GM12874 (cell line): ENCODE measurements at regions not wholly inside any gene's neighbourhood (a gene's known extent, or its start where the extent isn't known, plus 50 kb on each side); places are given as distances from the start of the nearest gene placed in this dataset.

Experiments
- TF ChIP-seq, protein P1 (sequence below): IDR thresholded peaks from 2 replicates; pipeline ENCODE4 v1.5.1; 2011; ENCODE audit warnings: low read depth, mild to moderate bottlenecking, control low read depth, low read length, moderate library complexity; ENCODE audit not compliant: insufficient read depth

DNA sequence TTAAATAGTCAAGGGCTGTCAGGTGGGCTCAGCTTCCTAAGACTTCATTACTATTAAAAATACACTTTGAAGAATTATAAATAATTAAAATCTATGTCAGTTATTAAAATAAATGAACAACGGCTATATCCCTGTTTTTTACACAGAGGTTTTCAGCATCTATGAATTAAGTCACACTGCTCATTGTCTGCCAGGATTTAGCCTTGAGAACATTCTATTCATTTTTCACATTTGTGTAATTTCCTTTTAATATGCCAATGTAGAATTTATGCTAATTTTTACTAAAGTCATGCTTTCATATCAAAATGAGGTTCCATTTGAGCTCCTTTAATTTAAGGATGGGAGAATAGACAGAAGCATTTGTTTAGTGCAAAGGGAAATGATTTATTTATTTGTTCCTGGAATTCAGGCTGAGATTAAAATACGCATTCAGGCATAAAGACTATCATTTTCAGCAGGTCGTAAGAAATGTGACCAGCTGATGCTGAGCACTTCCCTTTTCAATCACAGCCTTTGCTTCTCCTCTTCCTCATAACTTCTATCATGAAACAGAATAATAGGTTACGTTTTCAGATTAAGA lies 345.1 kb downstream of the MFSD1 start:
- TF ChIP-seq, protein P1, sequence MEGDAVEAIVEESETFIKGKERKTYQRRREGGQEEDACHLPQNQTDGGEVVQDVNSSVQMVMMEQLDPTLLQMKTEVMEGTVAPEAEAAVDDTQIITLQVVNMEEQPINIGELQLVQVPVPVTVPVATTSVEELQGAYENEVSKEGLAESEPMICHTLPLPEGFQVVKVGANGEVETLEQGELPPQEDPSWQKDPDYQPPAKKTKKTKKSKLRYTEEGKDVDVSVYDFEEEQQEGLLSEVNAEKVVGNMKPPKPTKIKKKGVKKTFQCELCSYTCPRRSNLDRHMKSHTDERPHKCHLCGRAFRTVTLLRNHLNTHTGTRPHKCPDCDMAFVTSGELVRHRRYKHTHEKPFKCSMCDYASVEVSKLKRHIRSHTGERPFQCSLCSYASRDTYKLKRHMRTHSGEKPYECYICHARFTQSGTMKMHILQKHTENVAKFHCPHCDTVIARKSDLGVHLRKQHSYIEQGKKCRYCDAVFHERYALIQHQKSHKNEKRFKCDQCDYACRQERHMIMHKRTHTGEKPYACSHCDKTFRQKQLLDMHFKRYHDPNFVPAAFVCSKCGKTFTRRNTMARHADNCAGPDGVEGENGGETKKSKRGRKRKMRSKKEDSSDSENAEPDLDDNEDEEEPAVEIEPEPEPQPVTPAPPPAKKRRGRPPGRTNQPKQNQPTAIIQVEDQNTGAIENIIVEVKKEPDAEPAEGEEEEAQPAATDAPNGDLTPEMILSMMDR: no peak

DNA sequence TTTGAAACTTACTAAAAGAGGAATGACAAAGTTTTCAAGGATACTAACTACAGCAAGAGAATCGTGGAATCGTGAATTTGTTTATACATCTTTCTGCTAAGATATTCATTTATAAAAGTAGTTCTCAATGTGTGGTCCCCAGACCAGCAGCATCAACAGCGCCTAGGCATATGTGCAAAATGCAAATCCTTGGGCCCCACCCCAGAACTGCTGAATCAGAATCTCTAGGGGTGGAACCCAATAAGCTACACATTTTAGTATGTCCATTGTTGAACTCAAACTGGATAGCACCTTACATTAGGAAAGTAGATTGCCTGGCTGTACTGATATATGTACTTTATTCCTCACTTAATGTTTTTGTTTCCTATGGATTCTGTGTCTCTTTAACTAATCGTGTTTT lies 346.0 kb downstream of the MFSD1 start:
- TF ChIP-seq, protein P1: no peak

DNA sequence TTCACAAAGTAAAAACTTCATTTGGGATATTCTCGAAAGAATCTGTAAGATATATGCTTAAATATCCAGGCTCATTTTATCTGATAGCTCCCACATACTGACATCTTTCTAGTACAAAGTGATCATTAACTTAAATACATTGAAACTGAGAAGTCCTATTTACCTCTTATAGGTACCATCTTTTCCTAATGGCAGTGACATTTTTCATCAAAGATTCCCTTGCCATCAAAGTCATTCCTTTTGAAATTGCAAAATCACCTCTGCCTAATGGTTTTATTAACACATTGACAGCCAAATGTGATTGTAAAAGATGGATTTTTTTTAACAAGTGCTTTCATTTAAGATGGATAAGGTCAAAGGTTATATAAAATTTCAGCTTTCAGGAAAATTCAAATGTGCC lies 346.6 kb downstream of the MFSD1 start:
- TF ChIP-seq, protein P1: no peak

DNA sequence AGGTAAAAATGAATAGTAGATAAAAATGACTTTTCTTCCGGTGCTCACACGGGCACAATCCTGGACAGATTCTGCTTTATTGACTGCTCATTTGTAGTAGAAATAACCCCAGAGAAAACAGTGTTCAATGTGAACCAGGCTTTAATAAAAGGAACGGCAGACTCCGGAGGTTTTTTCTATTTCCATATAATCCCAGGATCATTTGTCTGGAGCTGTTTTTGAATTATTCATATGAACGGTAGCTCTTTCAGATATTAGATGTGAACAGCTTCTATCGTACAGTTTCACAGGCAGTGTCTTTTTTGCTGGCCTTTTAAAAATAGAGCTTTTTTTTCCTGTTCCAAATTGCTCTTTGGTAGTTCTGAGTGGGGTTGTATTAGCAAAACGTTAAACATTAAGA lies 347.3 kb downstream of the MFSD1 start:
- TF ChIP-seq, protein P1: no peak

DNA sequence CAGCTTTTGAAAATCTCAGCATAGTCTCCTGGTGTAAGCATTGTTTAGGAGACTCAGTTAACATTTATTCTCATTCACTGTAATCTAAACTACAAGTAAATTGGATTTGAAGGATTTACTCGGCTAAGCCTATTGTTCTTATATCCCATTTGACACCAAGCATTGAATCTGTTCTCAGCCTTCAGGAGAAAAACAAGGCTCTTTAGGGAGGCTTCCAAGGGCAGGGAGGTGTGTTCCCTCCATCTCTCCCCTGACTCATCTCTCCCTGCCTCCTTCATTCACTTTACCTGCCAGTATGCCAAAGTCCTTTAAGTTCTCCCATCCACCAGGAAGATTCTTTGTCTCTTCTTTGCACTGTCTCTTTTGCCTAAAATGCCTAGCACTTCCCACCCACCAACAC lies 347.8 kb downstream of the MFSD1 start:
- TF ChIP-seq, protein P1: no peak

DNA sequence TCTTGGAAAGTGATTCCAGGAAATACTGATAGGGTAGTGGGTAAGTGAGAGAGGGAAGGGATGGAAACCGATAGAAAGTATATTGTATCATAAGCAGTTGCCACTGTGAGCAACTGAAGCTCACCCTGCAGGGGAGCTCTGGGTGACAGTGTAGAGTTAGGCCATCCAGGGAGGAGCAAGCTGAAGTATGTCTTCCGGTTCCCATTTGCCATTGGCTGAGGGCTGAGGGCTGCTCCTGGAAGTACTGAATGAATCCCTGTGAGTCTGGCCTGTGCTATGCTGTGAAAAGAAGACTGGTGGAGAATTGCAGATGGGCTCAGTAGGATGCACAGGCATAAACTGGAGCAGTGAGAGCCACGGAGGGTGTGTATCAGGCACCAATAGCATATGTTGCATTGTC lies 348.3 kb downstream of the MFSD1 start:
- TF ChIP-seq, protein P1: no peak

DNA sequence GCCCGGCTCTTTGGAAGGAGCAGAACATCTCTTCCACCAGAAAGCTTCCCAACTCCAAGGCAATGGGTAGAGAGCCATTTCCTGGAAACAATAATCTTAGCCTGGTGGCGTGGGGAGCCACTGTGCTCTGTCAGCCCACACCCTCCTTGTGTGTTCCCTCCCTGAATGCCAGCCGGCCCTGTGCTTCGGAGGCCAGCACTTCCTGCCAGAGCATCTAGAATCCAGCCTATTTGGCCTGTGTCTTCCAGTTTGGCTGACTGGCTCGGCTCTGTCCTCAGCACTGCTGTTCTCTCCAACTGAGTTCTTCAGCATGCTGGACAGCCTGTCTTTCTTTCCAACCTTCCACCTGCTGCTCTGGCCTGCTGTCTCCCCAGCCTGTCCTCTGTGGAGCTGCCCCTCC lies 349.3 kb downstream of the MFSD1 start:
- TF ChIP-seq, protein P1: no peak

DNA sequence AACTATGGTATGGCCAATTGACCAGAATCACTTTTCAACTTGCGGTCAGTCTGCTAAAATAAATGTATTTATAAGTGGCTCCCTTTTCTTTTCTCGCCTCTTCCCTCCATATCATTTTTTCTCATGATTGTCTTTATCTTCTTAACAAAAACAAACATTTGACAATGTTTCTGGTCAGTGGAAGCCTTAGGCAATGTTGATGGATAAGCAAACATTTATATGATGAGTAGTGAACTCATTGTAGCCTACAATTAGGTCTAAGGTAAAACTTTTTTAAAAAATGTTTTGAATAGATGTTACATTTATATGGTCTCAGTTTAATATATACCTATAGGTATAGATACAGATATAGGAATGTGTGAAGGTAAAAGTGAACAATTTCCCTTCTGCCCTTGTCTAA lies 355.4 kb downstream of the MFSD1 start:
- TF ChIP-seq, protein P1: no peak
